GM12891 (cell line): ENCODE measurements at regions not wholly inside any gene's neighbourhood (a gene's known extent, or its start where the extent isn't known, plus 50 kb on each side); places are given as distances from the start of the nearest gene placed in this dataset.

Experiments used
- DNase-seq: peaks from one replicate; pipeline ENCODE4 v3.0.0; 2011; ENCODE audit warnings: low spot score; ENCODE audit not compliant: insufficient read length
- FAIRE-seq: peaks from 2 replicates; lab custom pipeline; 2011; peaks lifted over from hg19 to GRCh38; lab: Jason Lieb, UNC
- PAX5 ChIP-seq: IDR thresholded peaks from 2 replicates; pipeline ENCODE4 v1.6.1; 2011; ENCODE audit warnings: low read length, moderate library complexity, mild to moderate bottlenecking; ENCODE audit not compliant: insufficient read depth, severe bottlenecking
- POLR2A ChIP-seq: IDR thresholded peaks from 2 replicates; pipeline ENCODE4 v1.6.1; 2011; ENCODE audit warnings: low read depth, low read length, control low read depth
- POLR2AphosphoS5 ChIP-seq: IDR thresholded peaks from 2 replicates; pipeline ENCODE4 v1.6.1; 2011; ENCODE audit warnings: low read depth, low read length, control low read depth
- POU2F2 ChIP-seq: IDR thresholded peaks from 2 replicates; pipeline ENCODE4 v1.6.1; 2011; ENCODE audit warnings: low read depth, mild to moderate bottlenecking, control low read depth, low read length, moderate library complexity
- SPI1 ChIP-seq: IDR thresholded peaks from 2 replicates; pipeline ENCODE4 v1.6.1; 2011; ENCODE audit warnings: low read depth, low read length, control low read depth
- TAF1 ChIP-seq: IDR thresholded peaks from 2 replicates; pipeline ENCODE4 v1.6.1; 2011; ENCODE audit warnings: low read depth, low read length, control low read depth

DNA sequence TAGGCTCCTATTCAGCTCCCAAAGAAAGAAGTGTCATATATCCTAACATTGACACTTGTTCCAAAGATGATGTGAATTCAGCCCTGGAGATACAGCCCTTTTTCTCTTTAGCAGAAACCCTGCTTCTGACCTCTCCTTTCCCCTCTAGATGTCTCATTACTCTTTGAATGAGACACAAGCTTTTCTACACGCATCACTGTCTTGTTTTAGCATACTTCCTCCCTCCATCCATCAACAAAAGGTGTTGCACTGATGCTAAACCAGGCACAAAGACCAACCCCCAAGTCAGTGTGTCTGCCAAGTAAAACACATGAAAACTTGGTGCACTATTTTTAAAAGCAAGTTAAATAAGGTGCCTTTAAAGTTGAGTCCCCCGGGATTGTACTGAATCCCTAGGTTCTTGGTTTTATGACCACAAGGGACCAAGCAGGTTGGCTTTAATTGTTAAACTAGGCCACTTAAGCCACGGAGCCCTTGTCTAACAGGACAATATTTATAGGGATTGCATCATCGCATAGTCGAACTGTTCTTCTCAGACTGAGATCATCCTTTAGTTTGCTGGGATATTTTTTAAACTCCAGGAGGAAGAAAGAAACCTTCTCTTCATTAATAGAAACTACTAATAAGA is 101.0 kb upstream of the GUCA2B start:
- TF ChIP-seq TAF1 (no peak), POU2F2 (no peak), PAX5 (no peak), SPI1 (no peak), POLR2A (no peak), POLR2AphosphoS5 (no peak)
- no peak for DNase-seq
- no peak for FAIRE-seq

DNA sequence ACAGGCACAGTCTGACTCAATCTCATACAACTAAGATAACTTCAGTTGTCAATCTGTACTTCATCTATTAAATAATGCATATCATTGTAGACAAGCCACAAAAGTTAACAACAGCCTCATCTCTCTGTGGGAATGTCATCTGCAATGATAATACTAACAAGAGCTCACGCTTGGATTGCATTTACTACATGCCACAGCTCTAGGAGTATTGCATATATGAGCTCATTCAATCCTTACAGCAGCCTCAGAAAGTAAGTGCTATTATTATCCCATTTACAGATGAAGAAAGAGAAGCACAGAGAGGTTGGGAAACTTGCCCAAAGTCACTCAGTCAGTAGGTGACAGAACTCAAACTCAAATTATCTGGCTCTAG is 105.7 kb upstream of the GUCA2B start:
- no peak for FAIRE-seq
- DNase-seq, result no peak
- TF ChIP-seq TAF1 (no peak), SPI1 (no peak), PAX5 (no peak), POU2F2 (no peak), POLR2AphosphoS5 (no peak), POLR2A (no peak)

- DNase-seq (no peak), FAIRE-seq (no peak)
Observed at GRCh38 chr1:42046761-42047507, 106.3 kb upstream of the GUCA2B start.

GRCh38 chr1:42044346-42044745 is 108.9 kb upstream of the GUCA2B start:
- no peak for FAIRE-seq
- TF ChIP-seq TAF1 (no peak), PAX5 (no peak), POLR2AphosphoS5 (no peak), POU2F2 (no peak), POLR2A (no peak), SPI1 (no peak)

More at GRCh38 chr1:42046761-42047507, 106.3 kb upstream of the GUCA2B start:
- TF ChIP-seq POLR2AphosphoS5 (no peak), POLR2A (no peak), SPI1 (no peak), POU2F2 (no peak), TAF1 (no peak), PAX5 (no peak)

GRCh38 chr1:42043811-42044210 is 109.4 kb upstream of the GUCA2B start:
- no peak for TF ChIP-seq SPI1
- no peak for TF ChIP-seq PAX5
- no peak for TF ChIP-seq TAF1
- TF ChIP-seq POU2F2, result no peak
- no peak for TF ChIP-seq POLR2AphosphoS5
- FAIRE-seq (no peak), DNase-seq (no peak)

More at GRCh38 chr1:42044346-42044745, 108.9 kb upstream of the GUCA2B start:
- no peak for DNase-seq

DNA sequence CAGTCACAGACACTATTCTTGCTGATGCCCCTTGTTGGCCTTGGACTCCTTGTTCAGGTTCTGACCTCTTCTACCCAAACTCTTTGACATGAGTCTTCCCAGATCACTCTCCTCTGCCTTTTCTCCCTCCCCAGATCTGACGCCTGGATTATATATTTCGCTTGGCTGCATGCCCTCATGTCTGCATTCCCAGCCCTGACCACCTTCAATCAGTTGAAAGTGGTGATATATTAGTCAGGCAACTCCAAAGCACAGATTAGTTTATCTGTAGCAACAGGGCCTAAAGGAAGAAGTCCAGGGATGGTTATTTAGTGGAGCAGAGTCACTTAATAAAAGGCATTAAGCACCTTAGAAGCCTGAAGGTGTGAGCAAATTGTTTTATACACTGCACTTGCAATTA is 110.0 kb upstream of the GUCA2B start:
- FAIRE-seq (no peak), DNase-seq (no peak)
- TF ChIP-seq POLR2AphosphoS5 (no peak), POLR2A (no peak), SPI1 (no peak), PAX5 (no peak), TAF1 (no peak), POU2F2 (no peak)

DNA sequence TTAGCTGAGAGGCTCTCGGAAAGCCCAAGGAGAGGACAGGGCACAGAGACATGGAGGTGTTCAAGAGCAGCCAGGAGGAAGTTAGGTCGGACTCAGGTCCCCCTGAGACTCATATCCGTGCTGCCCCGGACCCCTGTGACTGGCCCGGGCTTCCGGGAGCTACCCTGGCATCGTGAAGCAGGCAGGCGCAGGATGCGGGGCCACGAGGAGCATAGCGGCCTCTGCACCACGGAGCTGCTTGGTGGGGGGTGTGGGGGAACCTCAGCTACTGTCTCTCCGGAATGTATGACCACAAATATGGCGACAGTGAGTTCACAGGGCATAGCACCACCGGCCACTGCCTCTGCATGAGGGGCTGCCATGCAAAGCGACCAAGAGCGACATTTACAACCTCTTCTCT is 112.2 kb upstream of the GUCA2B start:
- DNase-seq (no peak), FAIRE-seq (no peak)
- TF ChIP-seq PAX5, result no peak
- no peak for TF ChIP-seq POLR2AphosphoS5
- no peak for TF ChIP-seq TAF1
- no peak for TF ChIP-seq POLR2A
- TF ChIP-seq SPI1, result no peak
- TF ChIP-seq POU2F2, result no peak

- FAIRE-seq, result no peak
Observed at GRCh38 chr1:42040159-42040558, 113.1 kb upstream of the GUCA2B start.

GRCh38 chr1:42038261-42038660 is 114.9 kb upstream of the GUCA2B start:
- no peak for DNase-seq
- TF ChIP-seq POLR2AphosphoS5 (no peak), PAX5 (no peak), SPI1 (no peak), TAF1 (no peak), POU2F2 (no peak), POLR2A (no peak)
- no peak for FAIRE-seq

More at GRCh38 chr1:42040159-42040558, 113.1 kb upstream of the GUCA2B start:
- no peak for TF ChIP-seq POLR2AphosphoS5
- no peak for TF ChIP-seq PAX5
- TF ChIP-seq SPI1, result no peak
- TF ChIP-seq TAF1, result no peak
- TF ChIP-seq POLR2A, result no peak
- no peak for TF ChIP-seq POU2F2
- no peak for DNase-seq

- TF ChIP-seq SPI1, result no peak
- no peak for TF ChIP-seq TAF1
- no peak for TF ChIP-seq PAX5
- no peak for TF ChIP-seq POU2F2
- TF ChIP-seq POLR2AphosphoS5, result no peak
- TF ChIP-seq POLR2A, result no peak
- no peak for DNase-seq
- FAIRE-seq, result no peak
Observed at GRCh38 chr1:42037586-42037985, 115.6 kb upstream of the GUCA2B start.
